ENCODE measurements at regions not wholly inside any gene's neighbourhood (a gene's known extent, or its start where the extent isn't known, plus 50 kb on each side); places are given as distances from the start of the nearest gene placed in this dataset.

DNA sequence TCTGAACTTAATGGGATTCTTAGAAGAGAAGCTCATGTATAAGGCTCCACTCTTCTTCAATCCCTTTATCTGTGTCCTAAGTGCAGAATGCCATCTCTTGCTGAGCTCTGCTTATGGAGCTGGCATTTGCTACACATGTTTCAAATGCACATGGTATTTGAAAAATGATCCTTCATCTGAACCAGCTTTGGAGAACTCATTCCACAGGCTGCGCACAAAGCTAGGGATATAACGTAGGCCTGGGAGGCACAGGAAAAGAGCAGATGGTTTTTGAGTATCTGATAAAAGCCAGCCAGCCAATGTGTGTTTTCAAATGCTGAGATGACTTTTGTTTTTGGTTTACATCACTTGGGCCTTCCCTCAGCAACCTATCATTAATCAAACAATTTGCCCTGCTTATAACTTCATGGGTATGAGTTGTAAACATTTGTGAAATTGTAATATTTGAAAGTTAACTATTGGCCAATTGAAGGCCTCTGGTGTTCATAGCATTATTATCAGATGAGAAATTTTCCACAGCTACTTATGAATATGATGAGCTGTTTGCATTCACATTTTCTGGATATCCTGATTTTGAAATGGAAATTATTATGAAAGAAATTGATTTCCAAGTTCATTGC is 729.0 kb downstream of the FGF9 start:
- Histone ChIP-seq H3K27me3 (ENCODE audit: control insufficient read depth, extremely low read depth, insufficient read depth, low read length) (no peaks in the 10 kb centered on the region), H3K4me3 (ENCODE audit: control insufficient read depth in 2 of 3, extremely low read depth in 1 of 3, insufficient read depth in 2 of 3, low read depth in 1 of 3, low read length in 3 of 3) (no peak overlapping the region), H3K9ac (ENCODE audit: control insufficient read depth, extremely low read depth, insufficient read depth, low read length) (no peak overlapping the region), H3K27ac (ENCODE audit: control insufficient read depth, insufficient read depth, low read length) (no peak overlapping the region), H3K9me1 (ENCODE audit: control insufficient read depth, extremely low read depth, insufficient read depth, low read length) (no peaks in the 10 kb centered on the region), H3K9me3 (ENCODE audit: control insufficient read depth, low read depth, low read length) (peaks cover 2% of the 10 kb centered on the region), H3K79me2 (ENCODE audit: control insufficient read depth, insufficient read depth, low read length) (no peaks in the 10 kb centered on the region), H4K20me1 (ENCODE audit: control insufficient read depth, extremely low read depth, insufficient read depth, low read length) (no peaks in the 10 kb centered on the region), H3K36me3 (ENCODE audit: control insufficient read depth in 2 of 2, extremely low read depth in 1 of 2, insufficient read depth in 2 of 2, low read length in 2 of 2) (no peaks in the 10 kb centered on the region), H2AFZ (ENCODE audit: control insufficient read depth, low read length) (no peak overlapping the region), H3K4me2 (ENCODE audit: control insufficient read depth, extremely low read depth, insufficient read depth, low read depth, low read length) (no peak overlapping the region), H3K4me1 (ENCODE audit: control insufficient read depth, extremely low read depth, insufficient read depth, low read length) (no peaks in the 10 kb centered on the region)
- DNase-seq (ENCODE audit: low read depth, low spot score) (no peak), FAIRE-seq (no peak)
- dilution Hi-C loops (cut with MboI; ENCODE audit: extremely low pct_ligation_motif_present, low sequenced_read_pairs): no loop called here
- no peak for TF ChIP-seq EZH2 (IDR thresholded peaks at IDR 0.05; ENCODE audit: low read length)
- TF ChIP-seq, protein P1, sequence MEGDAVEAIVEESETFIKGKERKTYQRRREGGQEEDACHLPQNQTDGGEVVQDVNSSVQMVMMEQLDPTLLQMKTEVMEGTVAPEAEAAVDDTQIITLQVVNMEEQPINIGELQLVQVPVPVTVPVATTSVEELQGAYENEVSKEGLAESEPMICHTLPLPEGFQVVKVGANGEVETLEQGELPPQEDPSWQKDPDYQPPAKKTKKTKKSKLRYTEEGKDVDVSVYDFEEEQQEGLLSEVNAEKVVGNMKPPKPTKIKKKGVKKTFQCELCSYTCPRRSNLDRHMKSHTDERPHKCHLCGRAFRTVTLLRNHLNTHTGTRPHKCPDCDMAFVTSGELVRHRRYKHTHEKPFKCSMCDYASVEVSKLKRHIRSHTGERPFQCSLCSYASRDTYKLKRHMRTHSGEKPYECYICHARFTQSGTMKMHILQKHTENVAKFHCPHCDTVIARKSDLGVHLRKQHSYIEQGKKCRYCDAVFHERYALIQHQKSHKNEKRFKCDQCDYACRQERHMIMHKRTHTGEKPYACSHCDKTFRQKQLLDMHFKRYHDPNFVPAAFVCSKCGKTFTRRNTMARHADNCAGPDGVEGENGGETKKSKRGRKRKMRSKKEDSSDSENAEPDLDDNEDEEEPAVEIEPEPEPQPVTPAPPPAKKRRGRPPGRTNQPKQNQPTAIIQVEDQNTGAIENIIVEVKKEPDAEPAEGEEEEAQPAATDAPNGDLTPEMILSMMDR (optimal IDR thresholded peaks at IDR 0.05 in 1 of 3, IDR thresholded peaks at IDR 0.05 in 1 of 3, conservative IDR thresholded peaks at IDR 0.05 in 1 of 3; ENCODE audit: extremely low read depth in 1 of 3, insufficient read depth in 2 of 3, low read length in 3 of 3): no peak

DNA sequence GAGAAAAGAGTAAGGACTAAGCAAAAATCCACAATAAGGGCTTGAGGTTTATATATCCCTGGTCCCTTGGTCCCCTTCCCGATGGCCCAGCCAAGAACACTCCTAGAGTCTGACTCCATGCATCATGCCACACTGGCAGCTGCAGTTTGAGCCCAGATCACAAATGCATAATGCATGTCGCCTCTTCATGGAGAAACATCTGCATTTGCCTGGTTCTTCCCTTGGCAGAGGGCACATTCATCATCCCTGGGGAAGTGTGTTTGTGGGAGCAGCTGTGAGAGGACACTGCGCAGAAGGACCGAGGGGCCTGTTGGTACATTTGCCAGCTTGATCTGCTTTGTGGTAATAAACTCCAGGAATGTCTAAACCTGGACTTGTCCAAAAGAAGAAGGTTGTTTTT is 731.8 kb downstream of the FGF9 start:
- no peaks in the 10 kb centered on the region for H4K20me1 ChIP-seq (ENCODE audit: control insufficient read depth, extremely low read depth, insufficient read depth, low read length)
- H3K9ac ChIP-seq (ENCODE audit: control insufficient read depth, extremely low read depth, insufficient read depth, low read length): no peak overlapping the region
- H3K9me1 ChIP-seq (ENCODE audit: control insufficient read depth, extremely low read depth, insufficient read depth, low read length): no peaks in the 10 kb centered on the region
- no peak overlapping the region for H3K4me2 ChIP-seq (ENCODE audit: control insufficient read depth, extremely low read depth, insufficient read depth, low read depth, low read length)
- H3K36me3 ChIP-seq (ENCODE audit: control insufficient read depth in 2 of 2, extremely low read depth in 1 of 2, insufficient read depth in 2 of 2, low read length in 2 of 2): no peaks in the 10 kb centered on the region
- FAIRE-seq (no peak), DNase-seq (ENCODE audit: low read depth, low spot score) (no peak)
- TF ChIP-seq EZH2 (IDR thresholded peaks at IDR 0.05; ENCODE audit: low read length): no peak
- H3K79me2 ChIP-seq (ENCODE audit: control insufficient read depth, insufficient read depth, low read length): no peaks in the 10 kb centered on the region
- H3K27ac ChIP-seq (ENCODE audit: control insufficient read depth, insufficient read depth, low read length): no peak overlapping the region
- H2AFZ ChIP-seq (ENCODE audit: control insufficient read depth, low read length): no peak overlapping the region
- peaks cover 4% of the 10 kb centered on the region for H3K9me3 ChIP-seq (ENCODE audit: control insufficient read depth, low read depth, low read length)
- no peaks in the 10 kb centered on the region for H3K4me1 ChIP-seq (ENCODE audit: control insufficient read depth, extremely low read depth, insufficient read depth, low read length)
- H3K4me3 ChIP-seq (ENCODE audit: control insufficient read depth in 2 of 3, extremely low read depth in 1 of 3, insufficient read depth in 2 of 3, low read depth in 1 of 3, low read length in 3 of 3): no peak overlapping the region
- dilution Hi-C loops (cut with MboI; ENCODE audit: extremely low pct_ligation_motif_present, low sequenced_read_pairs): no loop called here
- no peaks in the 10 kb centered on the region for H3K27me3 ChIP-seq (ENCODE audit: control insufficient read depth, extremely low read depth, insufficient read depth, low read length)

DNA sequence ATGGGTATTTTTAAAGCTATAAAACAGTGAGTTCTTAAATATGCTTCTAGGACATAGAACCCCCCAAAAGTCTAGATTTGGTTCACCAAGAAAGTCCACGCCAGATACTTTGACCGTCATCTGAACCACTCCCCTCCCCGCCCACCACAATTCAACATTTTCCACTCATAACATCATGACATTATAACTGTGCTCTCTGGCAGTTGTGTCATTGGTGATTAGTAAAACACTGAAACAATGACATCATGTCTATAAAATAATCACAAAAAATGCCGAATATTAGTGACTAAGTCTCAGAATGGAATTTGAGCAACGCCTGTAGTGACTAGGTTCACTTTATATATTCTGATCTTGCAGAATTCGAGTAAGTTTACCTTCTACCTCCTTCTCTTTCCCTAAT is 732.3 kb downstream of the FGF9 start:
- Histone ChIP-seq H3K36me3 (ENCODE audit: control insufficient read depth in 2 of 2, extremely low read depth in 1 of 2, insufficient read depth in 2 of 2, low read length in 2 of 2) (no peaks in the 10 kb centered on the region), H3K9ac (ENCODE audit: control insufficient read depth, extremely low read depth, insufficient read depth, low read length) (no peak overlapping the region), H4K20me1 (ENCODE audit: control insufficient read depth, extremely low read depth, insufficient read depth, low read length) (no peaks in the 10 kb centered on the region), H2AFZ (ENCODE audit: control insufficient read depth, low read length) (no peak overlapping the region), H3K9me1 (ENCODE audit: control insufficient read depth, extremely low read depth, insufficient read depth, low read length) (no peaks in the 10 kb centered on the region), H3K27ac (ENCODE audit: control insufficient read depth, insufficient read depth, low read length) (no peak overlapping the region), H3K79me2 (ENCODE audit: control insufficient read depth, insufficient read depth, low read length) (no peaks in the 10 kb centered on the region), H3K27me3 (ENCODE audit: control insufficient read depth, extremely low read depth, insufficient read depth, low read length) (no peaks in the 10 kb centered on the region), H3K9me3 (ENCODE audit: control insufficient read depth, low read depth, low read length) (peaks cover 4% of the 10 kb centered on the region), H3K4me3 (ENCODE audit: control insufficient read depth in 2 of 3, extremely low read depth in 1 of 3, insufficient read depth in 2 of 3, low read depth in 1 of 3, low read length in 3 of 3) (no peak overlapping the region), H3K4me2 (ENCODE audit: control insufficient read depth, extremely low read depth, insufficient read depth, low read depth, low read length) (no peak overlapping the region), H3K4me1 (ENCODE audit: control insufficient read depth, extremely low read depth, insufficient read depth, low read length) (no peaks in the 10 kb centered on the region)
- dilution Hi-C loops (cut with MboI; ENCODE audit: extremely low pct_ligation_motif_present, low sequenced_read_pairs): no loop called here
- FAIRE-seq: no peak
- DNase-seq (ENCODE audit: low read depth, low spot score): no peak
- TF ChIP-seq, protein P1 (optimal IDR thresholded peaks at IDR 0.05 in 1 of 3, IDR thresholded peaks at IDR 0.05 in 1 of 3, conservative IDR thresholded peaks at IDR 0.05 in 1 of 3; ENCODE audit: extremely low read depth in 1 of 3, insufficient read depth in 2 of 3, low read length in 3 of 3): no peak
- TF ChIP-seq EZH2 (IDR thresholded peaks at IDR 0.05; ENCODE audit: low read length): no peak

Measured in keratinocyte (primary cell).